Caki2 (cell line): ENCODE measurements at regions not wholly inside any gene's neighbourhood (a gene's known extent, or its start where the extent isn't known, plus 50 kb on each side); places are given as distances from the start of the nearest gene placed in this dataset.

Source experiments
- DNase-seq: peaks from one replicate; pipeline ENCODE4 v3.0.0-alpha.2; 2015; ENCODE audit warnings: low read depth
- in situ Hi-C: cut with HindIII; loops from 2 replicates; pipeline ENCODE4 v1.10.0; 2016; ENCODE audit warnings: low sequenced_read_pairs, low pct_unique_long_range_greater_than_20kb, mixed read lengths

GRCh38 chr1:4261327-4261726 lies 361.3 kb upstream of the C1orf174 start:
- in situ Hi-C loops = no loop called here
- no peak for DNase-seq

- in situ Hi-C loops = no loop called here
- no peak for DNase-seq
Observed at GRCh38 chr1:4262665-4263064, 362.6 kb upstream of the C1orf174 start.

GRCh38 chr1:4263699-4264098 lies 363.6 kb upstream of the C1orf174 start:
- in situ Hi-C loops = no loop called here
- DNase-seq = no peak

- in situ Hi-C loops = no loop called here
- DNase-seq = no peak
Observed at GRCh38 chr1:4265836-4266235, 365.8 kb upstream of the C1orf174 start.

- peak; percentile 63 for DNase-seq
- in situ Hi-C loops = no loop called here
Observed at GRCh38 chr1:4267381-4268261, 367.5 kb upstream of the C1orf174 start.

- DNase-seq = no peak
- in situ Hi-C loops = no loop called here
Observed at GRCh38 chr1:4268262-4268888, 368.3 kb upstream of the C1orf174 start.

GRCh38 chr1:4268889-4269284 lies 368.8 kb upstream of the C1orf174 start:
- in situ Hi-C loops = no loop called here
- DNase-seq = no peak

GRCh38 chr1:4269330-4269729 lies 369.3 kb upstream of the C1orf174 start:
- no peak for DNase-seq
- in situ Hi-C loops = no loop called here

GRCh38 chr1:4269952-4270570 lies 370.0 kb upstream of the C1orf174 start:
- in situ Hi-C loops = no loop called here
- no peak for DNase-seq

GRCh38 chr1:4270651-4271337 lies 370.7 kb upstream of the C1orf174 start:
- DNase-seq = no peak
- in situ Hi-C loops = no loop called here

- in situ Hi-C loops = no loop called here
- no peak for DNase-seq
Observed at GRCh38 chr1:4271338-4271998, 371.4 kb upstream of the C1orf174 start.

GRCh38 chr1:4272568-4272967 lies 372.5 kb upstream of the C1orf174 start:
- in situ Hi-C loops = no loop called here
- no peak for DNase-seq

GRCh38 chr1:4273243-4273642 lies 373.2 kb upstream of the C1orf174 start:
- DNase-seq = no peak
- in situ Hi-C loops = no loop called here

GRCh38 chr1:4273747-4274146 lies 373.7 kb upstream of the C1orf174 start:
- DNase-seq = no peak
- in situ Hi-C loops = no loop called here

GRCh38 chr1:4275083-4275482 lies 375.0 kb upstream of the C1orf174 start:
- in situ Hi-C loops = no loop called here
- no peak for DNase-seq

GRCh38 chr1:4276238-4276637 lies 376.2 kb upstream of the C1orf174 start:
- in situ Hi-C loops = no loop called here
- DNase-seq = no peak

- in situ Hi-C loops = no loop called here
- DNase-seq = no peak
Observed at GRCh38 chr1:4277598-4277997, 376.8 kb upstream of the AJAP1 start.

GRCh38 chr1:4284976-4285375 lies 369.4 kb upstream of the AJAP1 start:
- DNase-seq = no peak
- in situ Hi-C loops = no loop called here
